ENCODE measurements at regions not wholly inside any gene's neighbourhood (a gene's known extent, or its start where the extent isn't known, plus 50 kb on each side); places are given as distances from the start of the nearest gene placed in this dataset.

DNA sequence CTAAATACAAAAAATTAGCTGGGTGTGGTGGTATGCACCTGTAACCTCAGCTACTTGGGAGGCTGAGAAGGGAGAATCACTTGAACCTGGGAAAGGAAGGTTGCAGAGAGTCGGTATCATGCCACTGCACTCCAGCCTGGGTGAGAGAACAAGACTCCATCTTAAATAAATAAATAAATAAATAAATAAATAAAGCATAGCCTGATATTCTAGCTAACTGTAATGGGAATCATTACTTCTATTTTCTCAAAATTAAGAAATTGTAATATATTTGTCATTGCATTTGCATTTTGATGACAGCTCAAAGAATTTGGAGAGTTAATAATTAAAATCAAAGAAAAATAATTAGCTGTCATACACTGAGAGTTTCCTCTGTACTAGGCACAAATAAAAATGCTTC, 561.1 kb downstream of the EFNB2 start:
- no peak for DNase-seq (ENCODE audit: low spot score)

DNA sequence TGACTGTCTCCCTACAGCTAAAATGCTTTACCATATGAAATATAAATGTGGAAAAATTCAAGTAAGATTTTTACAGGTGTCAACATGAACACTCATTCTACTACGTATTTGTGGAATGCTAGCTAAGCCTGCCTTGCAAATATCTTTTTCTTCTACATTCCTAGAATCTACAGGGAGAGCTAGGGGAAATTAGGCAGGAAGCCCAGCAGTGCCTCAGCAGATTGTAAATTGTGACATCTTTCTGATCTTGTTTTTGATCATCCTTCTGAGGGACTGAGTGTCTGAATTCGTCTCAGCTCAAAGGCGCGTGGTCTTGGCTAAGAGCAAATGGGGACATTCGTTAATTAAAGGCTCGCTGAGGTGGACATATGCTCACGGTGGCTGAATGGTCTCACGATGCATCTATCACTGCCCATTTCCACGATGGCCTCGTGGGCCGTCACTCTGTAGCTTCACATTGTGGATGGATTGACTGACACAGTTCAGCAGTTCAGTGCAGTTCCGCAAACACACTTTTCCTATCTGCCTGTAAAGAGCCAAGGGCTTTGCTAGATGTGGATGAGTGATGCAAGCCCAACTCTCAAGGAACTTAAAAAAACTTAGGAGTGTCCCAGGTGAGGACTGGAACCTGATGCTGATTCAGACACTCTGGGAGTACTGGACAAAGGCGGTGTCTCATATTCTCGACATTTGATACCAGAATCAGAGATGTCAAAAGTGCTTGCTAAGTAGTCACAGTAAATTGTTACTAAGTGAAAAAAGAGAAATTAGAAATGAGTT, 562.5 kb downstream of the EFNB2 start:
- DNase-seq (ENCODE audit: low spot score) = no peak

DNA sequence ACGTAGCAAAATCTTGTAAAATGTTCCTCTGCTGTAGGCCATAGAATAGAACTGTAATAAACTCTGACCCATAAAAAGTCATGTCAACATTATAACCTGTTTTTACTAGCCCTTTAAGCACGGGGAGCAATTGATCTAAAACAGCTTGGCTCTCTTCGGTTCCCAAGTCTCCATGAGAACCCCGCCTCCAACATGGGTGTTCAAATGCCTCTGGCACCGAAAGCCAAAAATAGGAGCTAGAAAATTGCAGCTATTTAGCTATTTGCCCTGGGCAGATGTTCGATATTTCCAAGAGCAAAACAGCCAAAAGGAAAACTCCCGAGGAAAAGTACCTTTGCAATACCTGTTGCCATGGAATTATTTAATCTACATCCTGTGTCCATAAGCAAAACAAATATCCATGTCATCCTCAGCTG, 563.1 kb downstream of the EFNB2 start:
- no peak for DNase-seq (ENCODE audit: low spot score)

DNA sequence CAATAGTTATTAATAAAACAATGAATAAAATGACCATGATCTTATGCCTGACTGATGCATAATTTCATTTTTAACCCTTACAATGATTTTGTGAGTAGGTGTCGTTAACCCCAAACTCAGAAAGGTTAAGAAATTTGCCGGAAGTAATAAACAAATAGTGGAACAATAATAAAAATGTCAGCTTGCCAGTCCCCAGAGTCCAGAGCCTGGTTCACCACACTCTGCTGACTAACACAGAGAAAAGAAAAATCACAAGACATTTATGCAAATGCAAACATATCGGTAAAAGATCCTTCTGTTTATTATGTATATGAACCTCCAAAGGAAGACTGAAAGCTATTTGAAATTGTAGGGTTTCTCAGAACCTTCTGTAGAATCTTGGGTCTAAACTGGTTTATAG, 563.7 kb downstream of the EFNB2 start:
- no peak for DNase-seq (ENCODE audit: low spot score)

DNA sequence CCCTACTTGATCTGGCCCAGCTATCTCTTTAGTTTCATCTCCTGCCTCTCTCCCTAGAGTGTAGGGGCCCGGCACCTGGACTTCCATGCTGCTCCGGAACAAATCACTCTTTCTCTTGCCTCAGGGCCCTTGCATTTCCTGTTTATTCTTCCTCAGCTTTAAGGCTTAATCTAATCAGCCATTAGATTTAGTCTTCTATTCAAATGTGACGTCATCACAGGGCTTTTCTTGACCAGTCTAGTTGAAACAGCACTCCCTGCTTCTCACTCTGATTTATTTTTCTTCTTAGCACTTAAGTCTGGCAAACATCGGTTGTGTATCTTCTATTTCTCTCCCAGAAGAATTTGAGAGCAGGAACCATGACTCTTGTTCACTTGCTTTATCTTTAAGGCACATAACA, 564.1 kb downstream of the EFNB2 start:
- no peak for DNase-seq (ENCODE audit: low spot score)

DNA sequence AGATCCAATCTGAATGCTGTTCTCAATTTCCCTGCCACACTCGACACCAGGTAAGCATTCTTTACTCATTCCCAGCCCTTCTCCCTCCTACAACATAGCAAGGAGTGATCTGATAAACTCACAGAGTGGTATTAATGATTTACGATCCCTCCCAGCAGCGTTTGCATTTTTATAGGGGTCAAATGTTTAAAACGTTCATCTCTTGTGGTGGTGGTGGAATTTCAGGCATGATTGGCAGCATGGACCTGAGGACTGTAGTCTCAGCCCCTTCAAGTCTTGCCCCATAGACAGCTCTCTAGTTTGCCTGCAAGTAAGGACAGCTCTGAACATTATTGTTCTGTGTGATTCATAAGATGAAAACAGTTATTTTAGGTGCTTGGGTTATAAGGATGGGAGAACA, 565.7 kb downstream of the EFNB2 start:
- no peak for DNase-seq (ENCODE audit: low spot score)

DNA sequence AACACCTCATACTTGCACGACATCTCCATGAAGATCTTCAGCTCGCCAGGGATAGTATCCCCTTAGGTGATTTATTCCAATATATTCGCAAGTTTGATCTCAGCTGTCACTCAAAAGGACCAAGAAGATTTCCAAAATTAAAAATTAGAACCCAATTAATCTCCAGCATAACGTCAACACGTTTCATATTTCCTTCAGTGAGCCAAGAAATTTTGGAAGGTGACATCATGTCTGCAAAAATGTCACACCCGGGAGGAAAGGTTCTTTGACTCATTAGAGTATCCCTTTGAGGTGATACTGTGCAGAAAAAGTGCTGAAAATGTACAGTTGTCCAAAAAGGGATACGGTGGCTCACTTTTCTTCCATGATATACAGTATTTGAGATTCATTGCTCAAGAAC, 569.6 kb downstream of the EFNB2 start:
- no peak for DNase-seq (ENCODE audit: low spot score)

DNA sequence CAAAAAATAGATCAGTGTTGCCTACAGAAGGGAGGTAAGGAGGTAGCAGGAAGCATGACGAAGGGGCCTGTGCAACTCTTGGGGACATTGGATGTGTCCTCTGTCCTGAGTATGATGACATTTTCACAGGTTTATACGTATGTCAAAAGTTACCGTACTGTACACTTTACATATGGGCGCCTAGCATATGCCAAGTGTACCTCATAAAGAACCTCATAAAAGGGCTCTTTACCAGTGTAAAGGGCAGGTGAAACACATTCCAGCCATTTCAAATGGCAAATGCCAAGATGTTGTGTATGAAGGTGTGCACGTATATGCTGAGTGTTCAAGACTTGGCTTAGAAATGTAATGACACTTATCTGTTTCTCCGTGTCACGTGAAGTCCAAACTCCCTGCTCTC, 573.4 kb downstream of the EFNB2 start:
- DNase-seq (ENCODE audit: low spot score) = no peak

DNA sequence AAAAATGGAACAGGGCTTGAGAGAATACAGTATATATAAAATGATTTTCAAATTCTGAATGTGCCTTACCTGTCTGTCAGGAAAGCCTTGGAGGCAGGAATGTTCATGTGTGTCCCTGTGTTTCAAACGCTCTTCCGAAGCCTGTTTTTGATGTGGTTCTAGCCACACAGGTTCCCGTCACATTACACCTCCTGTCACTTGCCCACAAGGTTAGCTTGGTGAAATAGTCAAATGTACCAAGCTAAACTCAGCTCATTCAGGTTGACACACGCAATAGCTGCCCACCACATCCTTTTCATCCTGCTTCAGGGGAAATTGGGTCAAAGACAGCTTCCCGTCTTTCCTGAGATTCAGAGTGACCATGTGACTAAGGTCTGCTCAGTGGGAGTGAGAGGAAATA, 574.0 kb downstream of the EFNB2 start:
- no peak for DNase-seq (ENCODE audit: low spot score)

DNA sequence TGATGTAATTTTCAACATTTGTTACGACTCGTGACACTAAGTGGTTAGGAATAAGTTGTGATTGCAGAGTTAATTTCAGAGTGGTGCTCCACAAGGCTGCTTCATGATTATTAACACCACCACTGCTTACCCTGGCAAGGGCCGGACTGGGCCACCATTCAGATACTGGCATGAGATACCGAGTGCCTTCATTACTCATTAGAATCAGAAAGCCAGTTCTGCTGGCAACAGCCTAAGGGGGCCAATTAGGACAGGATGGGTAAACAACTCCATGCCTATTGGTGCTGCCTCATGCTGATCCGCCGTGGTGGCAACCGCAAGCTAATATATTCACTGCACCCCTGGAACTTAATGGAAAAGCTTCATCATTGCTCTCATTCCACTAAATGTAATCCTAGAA, 575.1 kb downstream of the EFNB2 start:
- no peak for DNase-seq (ENCODE audit: low spot score)

DNA sequence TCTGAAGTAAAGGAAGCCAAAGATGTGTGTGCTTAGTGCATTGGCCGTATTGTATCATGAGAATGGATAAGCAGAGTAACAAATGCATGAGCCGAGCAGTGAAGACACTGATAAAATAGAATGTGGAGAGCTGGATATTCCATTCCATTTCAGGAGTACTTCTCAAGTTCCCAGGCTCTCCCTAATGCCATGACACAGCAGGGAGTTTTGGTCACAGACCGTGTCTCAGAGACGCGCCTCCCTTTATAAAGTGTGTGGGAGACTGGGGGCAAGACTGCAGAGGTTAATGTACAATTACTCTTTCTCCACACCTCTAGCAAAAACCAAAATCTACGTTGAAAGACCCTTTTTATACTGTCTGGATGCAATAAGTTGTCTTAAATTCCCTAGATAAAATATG, 575.6 kb downstream of the EFNB2 start:
- no peak for DNase-seq (ENCODE audit: low spot score)

DNA sequence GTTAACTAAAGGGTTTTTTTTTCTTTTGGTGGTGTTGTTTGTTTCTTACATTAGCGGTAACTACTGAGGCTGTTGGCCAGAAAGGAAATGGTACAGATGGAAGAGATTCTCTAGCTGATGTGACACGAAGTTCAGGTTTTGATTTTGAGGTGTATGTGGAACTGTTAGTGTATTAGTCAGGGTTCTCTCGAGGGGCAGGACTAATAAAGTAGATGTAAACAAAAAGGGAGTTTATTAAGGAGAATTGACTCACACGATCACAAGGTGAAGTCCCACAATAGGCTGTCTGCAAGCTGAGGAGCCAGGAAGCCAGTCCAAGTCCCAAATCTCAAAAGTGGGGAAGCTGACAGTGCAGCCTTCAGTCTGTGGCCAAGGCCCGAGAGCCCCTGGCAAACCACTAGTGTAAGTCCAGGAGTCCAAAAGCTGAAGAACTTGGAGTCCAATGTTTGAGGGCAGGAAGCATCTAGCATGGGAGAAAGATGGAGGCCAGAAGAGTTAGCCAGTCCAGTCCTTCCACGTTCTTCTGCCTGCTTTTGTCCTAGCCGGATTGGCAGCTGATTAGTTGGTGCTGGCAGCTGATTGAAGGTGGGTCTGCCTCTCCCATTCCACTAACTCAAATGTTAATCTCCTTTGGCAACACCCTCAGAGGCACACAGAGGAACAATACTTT, 577.6 kb downstream of the EFNB2 start:
- no peak for DNase-seq (ENCODE audit: low spot score)

DNA sequence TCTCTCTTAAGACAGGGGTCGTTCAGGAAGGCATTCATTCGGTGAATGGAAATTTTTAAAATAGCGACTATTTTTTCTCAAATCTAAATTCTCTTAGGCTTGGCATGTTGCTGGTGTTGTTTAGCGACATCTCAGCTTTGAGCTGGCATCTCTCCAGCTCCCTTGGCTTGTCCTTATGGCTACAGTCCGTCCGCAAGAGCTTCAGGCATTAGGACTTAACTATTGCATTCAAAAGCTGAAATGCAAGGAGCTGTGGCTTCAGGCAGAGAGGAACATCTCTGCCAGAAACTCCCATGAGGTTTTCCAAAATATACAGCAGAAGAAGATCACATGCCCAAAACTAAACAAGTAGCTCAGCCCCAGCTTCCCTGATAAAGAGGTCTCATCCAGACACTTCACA, 578.5 kb downstream of the EFNB2 start:
- DNase-seq (ENCODE audit: low spot score) = no peak

DNA sequence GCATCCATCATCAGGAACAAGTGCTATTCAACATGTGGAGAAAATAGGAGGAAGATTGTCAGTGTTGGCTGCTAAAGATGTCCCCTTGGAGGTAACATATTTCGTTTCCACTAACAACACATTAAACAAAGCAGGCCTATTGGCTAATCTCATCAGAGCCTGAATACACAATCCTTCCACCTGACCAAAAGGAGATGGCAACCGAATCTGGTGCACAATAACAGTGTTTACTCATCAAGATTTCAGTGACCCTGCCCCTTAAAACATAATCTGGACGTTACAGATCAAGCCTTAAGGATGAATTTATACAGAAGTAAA, 582.5 kb downstream of the EFNB2 start:
- DNase-seq (ENCODE audit: low spot score) = no peak

DNA sequence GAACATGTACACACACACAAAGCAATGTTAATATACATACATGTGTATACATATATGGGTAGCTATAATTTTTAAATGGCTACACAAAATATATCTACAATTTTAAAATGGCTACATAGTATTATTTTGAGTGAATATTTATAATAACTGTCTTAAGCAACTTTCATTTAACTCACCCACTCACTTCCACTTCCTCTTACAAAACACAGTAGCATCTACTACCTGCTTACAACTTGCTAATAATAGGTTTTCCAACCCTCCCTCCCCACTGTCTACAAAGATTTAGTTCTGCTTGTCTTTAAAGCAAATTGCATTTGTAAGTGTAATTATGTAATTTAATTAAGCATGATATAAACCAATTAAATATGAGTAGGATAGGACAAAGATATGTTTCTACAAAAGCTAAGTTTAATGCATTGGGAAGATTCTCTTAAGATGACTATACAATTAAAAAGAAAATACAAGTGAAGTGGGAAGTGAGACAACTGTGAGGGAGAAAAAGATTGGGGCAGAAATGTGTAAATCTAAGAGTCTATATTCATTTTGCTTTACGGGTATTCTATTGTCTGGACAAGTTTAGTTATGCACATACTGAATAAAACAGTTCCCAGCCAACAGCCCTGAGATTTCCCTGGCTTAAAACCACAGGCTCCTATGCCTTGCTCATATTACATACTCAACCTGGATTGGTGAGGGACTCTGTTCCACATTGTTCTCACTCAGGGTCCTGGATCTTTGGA, 583.1 kb downstream of the EFNB2 start:
- DNase-seq (ENCODE audit: low spot score) = no peak

DNA sequence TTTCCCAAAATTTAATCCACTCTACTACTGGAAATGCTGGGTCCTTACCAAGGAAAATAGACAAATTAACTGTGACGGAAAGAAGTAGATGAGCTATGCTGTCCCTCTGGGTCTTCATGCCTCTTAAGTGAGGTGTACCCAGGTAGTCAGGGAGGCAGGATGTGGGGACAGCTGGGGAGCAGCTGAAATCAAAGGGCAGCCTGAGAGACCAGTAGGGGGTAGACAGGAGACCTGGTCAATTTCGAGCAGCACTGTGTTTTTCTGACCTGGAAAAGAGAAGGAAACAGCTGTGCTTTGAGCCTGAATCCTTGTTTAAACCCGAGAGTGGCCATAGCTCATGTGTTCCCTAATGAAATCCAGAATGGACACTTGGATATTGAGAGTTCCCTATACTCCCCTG, 587.3 kb downstream of the EFNB2 start:
- DNase-seq (ENCODE audit: low spot score) = no peak

DNA sequence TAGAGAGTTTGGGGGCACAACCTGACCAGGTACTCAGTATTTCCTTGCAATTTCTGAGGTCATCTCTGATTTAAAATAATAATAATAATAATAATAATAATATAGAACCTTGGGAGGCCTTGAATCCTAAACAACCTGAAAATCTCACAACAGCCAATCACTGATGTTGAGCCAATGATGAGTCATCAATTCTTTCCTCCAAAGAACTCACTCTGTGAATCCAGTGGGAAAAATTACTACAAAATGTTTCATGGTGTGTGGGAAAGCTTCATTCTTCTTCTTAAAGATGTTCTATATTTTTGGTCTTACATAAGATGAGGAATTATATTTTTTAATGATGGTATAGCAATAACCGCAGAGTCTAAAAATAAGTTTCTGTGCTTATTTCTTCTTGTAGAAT, 594.6 kb downstream of the EFNB2 start:
- no peak for DNase-seq (ENCODE audit: low spot score)

DNA sequence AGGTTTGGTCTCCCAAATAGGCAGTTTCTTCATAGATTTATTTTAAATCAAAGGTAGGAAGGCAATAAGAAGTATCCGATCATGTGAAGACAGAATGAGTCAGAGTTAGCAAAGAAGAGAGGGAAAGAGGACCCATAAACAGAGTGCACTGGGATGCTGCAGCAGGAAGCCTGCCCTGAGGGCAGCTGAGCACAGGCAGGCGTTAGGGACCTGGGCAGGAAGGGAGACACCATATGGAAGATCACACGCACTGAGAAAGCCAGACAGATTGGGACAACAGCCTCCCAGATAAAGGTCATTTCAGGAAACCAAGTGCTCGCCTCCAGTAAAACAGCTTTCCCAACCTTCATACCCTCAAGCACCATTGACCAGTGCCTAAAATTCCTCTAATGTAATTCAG, 598.0 kb downstream of the EFNB2 start:
- DNase-seq (ENCODE audit: low spot score) = no peak

DNA sequence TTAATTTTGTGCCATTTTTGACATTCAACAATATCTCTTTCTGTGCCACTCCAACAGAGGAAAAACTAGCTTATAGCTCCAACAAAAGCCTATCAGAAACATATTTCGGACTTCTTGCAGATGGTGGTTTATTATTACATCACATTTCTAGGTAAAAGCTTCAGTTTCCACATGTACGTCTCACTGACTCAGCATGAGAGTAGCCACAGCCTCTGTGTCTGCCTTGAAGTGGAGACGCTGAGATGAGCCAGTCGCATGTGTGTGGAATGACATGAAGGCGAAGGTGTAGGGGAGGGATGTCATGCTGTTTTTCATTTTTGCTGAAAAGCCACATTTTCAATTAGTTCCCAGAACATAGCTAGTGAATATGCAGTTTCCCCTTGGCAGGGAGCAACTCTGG, 598.6 kb downstream of the EFNB2 start:
- no peak for DNase-seq (ENCODE audit: low spot score)

DNA sequence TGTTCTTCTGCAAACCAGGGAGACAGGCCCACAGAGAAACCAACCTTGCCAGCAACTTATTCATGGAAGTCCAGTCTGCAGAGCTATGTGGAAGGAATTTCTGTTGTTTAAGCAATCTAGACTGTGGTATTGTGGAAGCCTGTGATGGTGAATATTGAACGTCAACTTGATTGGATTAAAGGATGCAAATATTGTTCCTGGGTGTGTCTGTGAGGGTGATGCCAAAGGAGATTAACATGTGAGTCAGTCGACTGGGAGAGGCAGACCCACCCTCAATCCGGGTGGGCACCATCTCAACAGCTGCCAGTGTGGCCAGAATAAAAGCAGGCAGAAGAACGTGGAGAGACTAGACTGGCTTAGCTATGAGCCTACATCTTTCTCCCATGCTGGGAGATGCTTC, 606.0 kb downstream of the EFNB2 start:
- no peak for DNase-seq (ENCODE audit: low spot score)

DNA sequence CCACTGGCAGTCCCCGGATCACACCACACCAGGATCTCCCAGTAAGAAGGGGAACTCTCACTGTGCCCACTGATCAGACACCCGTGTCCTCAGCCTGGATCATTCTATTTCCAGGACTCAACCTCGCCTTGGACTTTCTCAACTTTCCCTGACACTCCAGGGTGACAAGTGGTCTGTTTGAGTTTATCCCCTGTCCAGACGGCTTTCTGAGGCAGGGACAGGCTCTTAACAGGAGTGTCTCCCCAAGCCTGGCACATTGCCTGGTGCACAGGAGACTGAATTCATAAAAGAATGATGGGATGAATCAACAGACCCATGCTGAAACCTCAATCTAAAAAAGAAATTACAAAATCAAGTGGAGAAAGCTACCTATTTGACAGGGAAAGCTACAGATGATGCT, 606.6 kb downstream of the EFNB2 start:
- no peak for DNase-seq (ENCODE audit: low spot score)

DNA sequence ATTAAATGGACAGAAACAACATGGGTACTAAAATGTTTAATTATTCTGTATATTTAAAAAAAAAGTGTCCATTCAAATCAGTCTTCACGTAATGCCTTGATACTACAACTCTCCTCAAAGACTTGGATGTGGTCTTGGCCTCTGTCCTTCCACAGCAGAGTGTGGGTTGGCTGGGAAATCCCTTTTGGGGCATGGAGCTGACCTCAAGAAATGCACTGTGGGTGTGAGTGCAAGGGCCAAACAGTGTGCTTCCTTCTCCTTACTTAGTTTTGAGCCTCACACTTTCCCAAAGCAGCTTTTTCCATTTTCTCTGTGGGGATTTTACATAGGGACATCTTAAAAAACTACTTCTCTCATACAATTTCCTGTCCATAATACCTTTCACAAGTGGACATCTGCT, 607.4 kb downstream of the EFNB2 start:
- no peak for DNase-seq (ENCODE audit: low spot score)

DNA sequence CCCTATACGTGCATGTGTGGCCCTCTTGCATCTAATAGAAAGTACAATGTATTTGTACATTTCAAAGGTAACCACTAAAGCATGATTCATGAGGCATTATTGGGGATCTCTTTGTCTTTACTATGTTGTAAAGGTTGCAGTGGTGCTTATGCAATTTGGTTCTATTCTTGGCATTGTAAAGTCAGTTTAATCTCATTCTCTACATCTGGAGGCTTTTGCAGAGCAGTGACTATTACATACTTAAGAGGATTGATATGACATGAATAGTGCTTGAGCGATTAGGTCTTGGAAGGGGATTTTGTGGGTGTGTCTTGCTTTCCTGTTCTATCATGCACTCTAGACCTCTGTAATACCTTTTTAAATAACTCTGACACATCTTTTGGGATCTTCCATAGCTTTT, 610.0 kb downstream of the EFNB2 start:
- peak; percentile 12 for DNase-seq (ENCODE audit: low spot score)

DNA sequence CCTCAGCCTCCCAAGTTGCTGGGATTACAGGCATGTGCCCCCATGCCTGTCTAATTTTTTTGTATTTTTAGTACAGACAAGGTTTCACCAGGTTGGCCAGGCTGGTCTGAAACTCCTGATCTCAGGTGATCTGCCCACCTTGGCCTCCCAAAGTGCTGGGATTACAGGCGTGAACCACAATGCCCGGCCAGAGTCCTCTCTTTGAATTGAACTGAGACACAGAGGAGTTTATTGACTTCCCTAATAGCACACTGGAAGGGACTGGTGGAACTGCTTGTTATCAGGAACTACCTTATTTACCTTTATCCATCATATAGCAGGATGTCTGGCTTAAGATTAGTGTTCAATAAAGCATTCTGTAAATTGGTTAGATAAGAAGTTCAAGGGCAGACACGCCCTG, 613.8 kb downstream of the EFNB2 start:
- DNase-seq (ENCODE audit: low spot score) = no peak
